ENCODE measurements at regions not wholly inside any gene's neighbourhood (a gene's known extent, or its start where the extent isn't known, plus 50 kb on each side); places are given as distances from the start of the nearest gene placed in this dataset.

DNA sequence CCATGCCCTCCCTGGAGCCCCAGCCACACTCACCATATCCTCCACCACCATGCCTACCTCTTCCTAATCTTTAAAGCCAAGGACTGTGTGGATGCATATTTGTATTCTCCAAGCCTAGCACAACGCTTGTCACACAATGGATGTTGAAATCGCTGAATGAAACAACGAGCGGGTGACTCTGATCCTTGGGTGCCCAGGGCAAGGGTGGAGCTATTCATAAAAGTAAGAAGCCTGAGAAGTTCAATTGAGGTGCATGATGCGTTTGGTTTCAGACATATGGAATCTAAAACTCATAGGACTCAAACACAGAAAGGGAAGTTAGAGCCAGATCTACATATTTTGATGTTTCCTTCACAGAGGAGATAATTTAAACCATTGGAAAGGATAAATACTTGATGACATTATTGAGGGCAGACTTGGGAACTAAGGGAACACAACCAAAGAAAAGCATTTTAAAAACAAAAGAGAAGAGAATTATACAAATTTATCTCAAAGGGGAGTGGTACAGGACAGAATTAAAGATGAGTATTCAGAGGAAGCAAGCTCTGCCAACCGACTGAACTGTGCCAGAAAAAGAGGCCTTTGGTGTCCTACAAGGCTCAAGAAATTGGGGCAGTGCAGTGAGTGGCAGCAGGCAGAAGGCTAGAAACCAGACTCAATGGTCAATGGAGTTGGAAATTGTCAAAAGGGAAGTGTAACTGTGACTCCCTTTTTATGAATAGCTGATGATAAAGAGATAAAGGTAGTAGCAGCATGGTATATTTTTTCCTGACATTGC is 200.6 kb upstream of the NCKAP5 start:
- DNase-seq (ENCODE audit: low spot score), result no peak

DNA sequence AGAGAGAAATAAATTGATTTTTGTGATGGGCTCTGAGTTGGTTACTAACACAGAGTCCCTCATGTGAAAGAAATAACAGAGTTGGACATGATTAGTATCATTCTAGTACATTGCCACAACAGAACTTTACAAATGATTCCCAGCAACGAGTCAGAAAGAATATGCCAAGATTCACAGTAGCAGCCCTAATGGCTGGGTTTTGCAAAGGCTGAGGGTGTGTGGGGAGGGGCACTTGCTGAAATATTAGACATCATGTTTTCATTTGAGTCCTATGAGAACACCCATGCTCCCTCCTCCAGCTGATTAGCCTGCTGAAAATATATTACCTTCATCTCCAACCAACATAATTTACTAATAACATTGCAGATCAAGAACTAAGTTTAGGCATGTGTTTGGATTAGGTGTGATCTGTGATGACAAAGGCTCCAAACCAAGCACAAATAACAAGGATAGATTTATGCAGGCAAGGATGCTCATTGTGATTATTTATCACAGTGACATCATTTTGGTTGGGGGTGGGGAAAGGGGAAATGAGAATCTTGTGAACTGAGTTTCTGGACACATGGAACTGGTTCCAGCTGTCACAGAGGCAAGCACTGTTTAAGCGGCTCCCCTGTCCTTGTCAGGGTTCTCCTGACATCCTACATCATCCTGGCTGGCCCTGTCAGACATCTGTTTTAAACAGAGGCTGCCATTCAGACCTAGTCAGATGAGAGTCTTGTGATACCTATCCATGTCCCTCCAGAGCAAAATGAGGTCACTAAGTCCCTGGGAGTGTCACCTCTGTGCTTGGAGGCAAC is 205.8 kb upstream of the NCKAP5 start:
- no peak for DNase-seq (ENCODE audit: low spot score)

- no peak for DNase-seq (ENCODE audit: low spot score)
These were observed 206.4 kb upstream of the NCKAP5 start for GRCh38 chr2:133774654-133775015.

DNA sequence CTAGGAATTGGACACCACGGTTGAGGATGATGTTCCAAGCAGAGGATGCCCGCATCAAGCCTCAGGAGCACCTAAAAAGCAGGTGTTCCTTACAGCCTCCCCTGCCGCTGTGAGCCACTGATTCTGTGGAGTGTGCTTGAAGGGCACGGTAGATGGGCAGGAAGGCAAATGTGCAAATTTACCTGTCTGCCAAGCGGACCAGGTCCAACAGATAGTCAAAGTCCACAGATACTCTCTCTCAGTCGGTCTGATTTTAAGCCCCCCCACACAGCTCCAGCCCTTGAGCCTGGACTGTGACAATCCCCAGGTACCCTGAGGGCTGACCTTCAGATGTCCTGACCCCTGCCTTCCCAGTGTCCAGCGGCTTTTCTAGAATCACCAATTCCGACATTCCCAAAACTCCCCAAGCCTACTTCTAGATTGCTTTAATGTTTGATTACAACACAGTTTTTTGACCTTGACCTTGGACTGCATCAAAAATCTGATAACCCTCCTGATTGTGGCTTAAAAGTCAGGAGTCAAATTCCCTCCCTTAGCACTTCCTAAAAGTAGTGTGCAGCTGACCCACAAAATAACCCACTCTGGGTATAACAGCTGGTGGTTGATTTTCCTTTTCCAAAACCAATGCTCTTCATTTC is 208.8 kb upstream of the NCKAP5 start:
- DNase-seq (ENCODE audit: low spot score), result no peak

DNA sequence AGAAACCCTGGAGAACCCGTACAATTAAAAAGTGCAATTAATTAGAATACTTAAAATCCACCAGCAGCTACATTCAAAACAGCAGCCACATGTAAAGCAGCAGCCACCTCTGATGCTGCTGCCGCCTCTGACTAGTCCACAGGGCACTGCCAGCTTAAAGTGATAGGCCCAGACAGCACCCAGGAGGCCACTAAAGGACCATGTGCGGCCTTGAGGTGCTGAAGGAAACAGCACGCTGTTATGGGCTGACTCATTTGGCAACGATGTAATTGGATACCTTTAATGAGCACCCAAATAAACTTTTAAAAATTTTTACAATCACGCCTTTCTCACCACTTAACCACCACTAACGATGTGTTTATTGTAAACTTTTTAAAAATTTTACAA is 209.3 kb upstream of the NCKAP5 start:
- DNase-seq (ENCODE audit: low spot score), result no peak

GRCh38 chr2:133780099-133780996 is 212.1 kb upstream of the NCKAP5 start:
- DNase-seq (ENCODE audit: low spot score), result peak; percentile 50

DNA sequence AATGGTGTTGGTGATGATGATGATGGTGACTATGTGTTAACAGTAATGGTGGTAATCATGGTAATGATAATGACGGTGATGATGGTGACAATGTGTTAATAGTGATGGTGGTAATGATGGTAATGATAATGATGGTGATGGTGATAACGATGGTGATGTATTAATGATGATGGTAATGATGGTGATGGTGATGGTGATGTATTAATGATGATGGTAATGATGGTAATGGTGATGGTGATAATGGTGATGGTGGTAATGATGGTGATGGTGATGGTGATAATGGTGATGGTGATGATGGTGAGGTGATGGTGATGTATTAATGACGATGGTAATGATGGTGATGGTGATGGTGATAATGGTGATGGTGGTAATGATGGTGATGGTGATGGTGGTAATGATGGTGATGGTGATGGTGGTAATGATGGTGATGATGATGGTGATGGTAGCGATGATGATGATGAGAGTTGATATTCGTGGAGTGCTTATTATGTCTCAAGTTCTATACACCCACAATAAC is 212.8 kb upstream of the NCKAP5 start:
- no peak for DNase-seq (ENCODE audit: low spot score)

- DNase-seq (ENCODE audit: low spot score), result no peak
These were observed 218.9 kb upstream of the NCKAP5 start for GRCh38 chr2:133787207-133787606.

GRCh38 chr2:133787651-133788050 is 219.4 kb upstream of the NCKAP5 start:
- no peak for DNase-seq (ENCODE audit: low spot score)

GRCh38 chr2:133788386-133788785 is 220.1 kb upstream of the NCKAP5 start:
- no peak for DNase-seq (ENCODE audit: low spot score)

DNA sequence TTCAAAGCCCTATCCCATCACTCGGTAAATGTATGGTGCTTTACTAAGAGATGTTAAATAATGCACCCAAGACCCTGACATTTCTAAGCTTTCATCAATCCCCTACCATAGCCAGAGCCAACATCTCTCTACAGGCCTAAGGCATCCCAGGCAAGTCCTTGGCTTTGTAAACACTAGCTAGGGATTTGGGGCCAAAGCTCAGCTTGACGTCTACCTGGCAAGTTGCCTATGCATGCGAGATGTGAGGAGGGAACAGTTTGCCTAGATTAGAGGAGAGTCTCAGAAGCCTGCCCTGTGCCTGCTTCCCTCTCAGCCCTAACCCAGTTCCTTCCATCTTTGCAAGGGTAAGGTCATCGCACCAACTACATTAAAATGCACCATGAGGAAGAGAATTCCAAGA is 221.5 kb upstream of the NCKAP5 start:
- no peak for DNase-seq (ENCODE audit: low spot score)

DNA sequence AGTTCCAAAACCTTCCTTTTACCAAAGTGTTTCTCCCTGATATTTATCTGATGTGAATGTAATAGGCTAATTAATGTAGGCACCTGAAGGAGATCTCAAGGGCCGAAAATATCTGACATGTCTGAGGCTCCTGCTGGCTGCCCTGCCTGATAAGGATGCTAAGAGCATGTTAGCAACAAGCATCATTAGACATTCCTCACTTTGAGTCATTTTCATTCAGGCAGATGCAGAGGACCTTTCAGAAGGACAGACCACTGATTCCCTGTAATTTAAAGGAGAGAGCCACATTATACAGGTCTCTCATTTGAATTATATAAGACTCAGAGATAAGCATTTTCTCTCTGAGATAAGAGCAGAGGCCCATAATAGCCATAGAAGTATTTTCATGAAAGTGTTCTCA is 222.4 kb upstream of the NCKAP5 start:
- DNase-seq (ENCODE audit: low spot score), result peak; percentile 21

GRCh38 chr2:133791191-133791590 is 222.9 kb upstream of the NCKAP5 start:
- peak; percentile 51 for DNase-seq (ENCODE audit: low spot score)

DNA sequence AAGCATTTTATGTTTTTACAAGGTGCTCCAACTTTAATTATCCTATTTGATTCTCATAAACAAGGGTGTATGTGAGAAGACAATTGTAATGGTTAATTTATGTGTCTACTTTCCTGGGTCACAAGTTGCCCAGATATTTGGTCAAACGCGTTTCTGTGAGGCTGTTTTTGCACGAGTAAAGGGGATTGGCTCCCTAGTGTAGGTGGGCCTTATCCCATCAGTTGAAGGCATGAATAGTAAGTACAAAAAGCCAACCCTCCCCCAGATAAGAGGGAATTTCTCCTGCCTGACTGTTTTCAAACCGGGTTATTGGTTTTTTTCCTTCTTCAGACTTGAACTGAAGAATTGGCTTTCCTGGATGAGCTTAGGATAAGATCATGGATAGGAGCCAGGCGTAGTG is 224.0 kb upstream of the NCKAP5 start:
- no peak for DNase-seq (ENCODE audit: low spot score)

DNA sequence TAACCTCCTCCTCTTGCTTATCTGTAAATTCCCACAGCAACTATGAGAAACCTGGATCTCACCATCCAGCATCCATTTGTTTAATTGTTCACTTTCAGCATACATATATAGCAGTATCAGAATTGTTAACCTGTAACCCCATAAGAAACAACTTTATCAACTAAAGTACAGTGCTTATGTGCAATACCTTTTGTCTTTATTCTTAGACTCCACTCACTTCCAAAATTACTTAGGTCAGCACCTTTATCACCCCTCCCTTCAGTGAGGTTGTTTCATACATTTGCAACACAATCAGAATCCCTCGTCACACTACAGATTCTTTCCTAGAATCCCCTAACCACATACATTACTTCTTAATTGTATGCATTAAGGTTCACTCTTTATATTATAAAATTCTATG is 225.9 kb upstream of the NCKAP5 start:
- DNase-seq (ENCODE audit: low spot score), result no peak

DNA sequence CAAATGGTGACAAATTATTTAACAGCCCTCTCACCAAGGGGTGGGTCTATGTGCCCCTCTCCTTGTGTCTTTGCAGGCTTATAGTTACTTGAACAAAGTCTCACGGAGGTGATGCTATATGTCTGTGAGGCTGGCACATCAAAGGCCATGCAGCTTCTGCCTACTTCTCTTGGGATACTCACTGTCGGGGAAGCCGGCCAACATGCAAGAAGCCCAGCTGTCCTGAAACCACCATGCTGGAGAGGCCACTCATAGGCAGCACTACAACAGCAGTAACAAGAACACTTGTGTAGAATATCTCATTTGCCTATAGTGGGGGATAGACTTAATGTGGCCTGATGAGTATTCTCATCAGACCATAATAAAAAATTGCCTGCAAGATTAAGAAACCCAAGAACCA is 233.7 kb upstream of the NCKAP5 start:
- DNase-seq (ENCODE audit: low spot score), result no peak

GRCh38 chr2:133802409-133803039 is 234.3 kb upstream of the NCKAP5 start:
- no peak for DNase-seq (ENCODE audit: low spot score)

DNA sequence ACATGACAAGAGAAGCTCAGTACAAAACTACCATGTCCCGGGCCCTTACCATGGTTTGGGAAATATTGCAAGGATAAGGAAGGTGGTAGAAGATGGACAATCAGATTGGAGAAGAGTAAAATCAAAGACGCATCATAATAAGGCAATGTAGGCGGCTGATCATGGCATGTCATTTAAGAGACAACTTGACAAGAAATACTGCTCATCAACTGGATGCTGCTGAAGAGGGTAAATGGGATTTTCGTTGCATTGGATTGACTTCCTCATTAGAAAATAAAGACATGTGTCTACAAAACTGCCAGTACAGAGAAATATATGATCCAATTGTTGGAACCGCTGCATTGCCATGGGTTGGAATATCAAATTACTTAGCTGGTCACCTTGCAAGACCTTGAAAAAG is 238.3 kb upstream of the NCKAP5 start:
- DNase-seq (ENCODE audit: low spot score), result no peak

DNA sequence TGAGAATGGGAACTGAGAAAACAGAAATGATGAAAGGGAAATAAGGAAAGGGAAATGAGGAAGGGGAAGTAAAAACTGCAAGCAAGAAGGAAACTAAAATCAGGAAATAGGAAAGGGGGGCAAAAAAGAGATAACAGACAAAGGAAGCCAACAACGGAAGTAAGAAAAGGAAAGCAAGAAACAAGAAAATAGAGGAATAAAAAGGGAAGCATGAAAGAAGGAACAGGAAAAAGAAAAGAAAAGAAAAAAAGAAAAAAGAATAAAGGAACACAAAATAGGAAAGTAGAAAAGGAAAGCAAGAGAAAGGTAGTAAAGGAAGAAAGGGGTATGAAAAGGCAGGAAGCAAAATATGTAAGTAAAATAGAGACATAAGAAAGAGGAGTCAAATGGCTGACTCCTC is 241.2 kb upstream of the NCKAP5 start:
- DNase-seq (ENCODE audit: low spot score), result no peak

GRCh38 chr2:133810559-133810958 is 242.3 kb upstream of the NCKAP5 start:
- DNase-seq (ENCODE audit: low spot score), result no peak

DNA sequence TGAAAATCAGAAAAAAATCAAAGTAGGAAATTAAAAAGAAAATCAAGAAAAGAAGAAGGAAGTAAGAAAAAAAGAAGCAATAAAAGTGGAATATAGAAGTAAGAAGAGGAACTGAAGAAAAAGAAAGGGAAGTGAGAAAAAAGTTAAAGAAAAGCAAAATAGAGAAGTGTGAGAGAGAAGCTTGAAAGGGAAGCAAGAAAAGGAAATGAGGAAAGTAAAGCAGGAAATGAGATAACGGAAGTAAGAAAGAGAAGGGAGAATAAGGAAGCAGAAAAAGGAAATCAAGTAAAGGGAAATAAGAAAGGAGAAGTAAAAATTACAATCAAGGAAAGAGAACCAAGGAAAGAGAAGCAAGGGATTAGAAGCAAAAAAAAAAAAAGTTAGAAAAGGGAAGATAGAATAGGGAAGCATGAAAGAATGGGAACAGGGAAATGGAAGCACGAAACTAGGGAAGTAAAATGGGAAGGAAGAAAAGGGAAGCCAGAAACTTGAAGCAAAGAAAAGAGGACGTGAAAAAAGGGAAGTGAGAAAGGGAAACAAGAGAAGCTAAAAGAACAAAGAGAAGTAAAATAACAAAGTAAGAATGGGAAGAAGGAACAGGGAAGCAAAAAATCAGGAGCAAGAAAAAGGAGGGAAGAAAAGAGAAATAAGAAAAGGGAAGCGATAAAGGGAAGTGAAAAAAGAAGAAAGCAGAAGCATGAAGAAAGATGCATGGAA is 243.3 kb upstream of the NCKAP5 start:
- DNase-seq (ENCODE audit: low spot score), result no peak
